ENCODE measurements at regions not wholly inside any gene's neighbourhood (a gene's known extent, or its start where the extent isn't known, plus 50 kb on each side); places are given as distances from the start of the nearest gene placed in this dataset.

- no peak for DNase-seq (ENCODE audit: low read depth)
- no peak overlapping the region for H3K4me3 ChIP-seq (ENCODE audit: low read depth, low read length)
- no peak for TF ChIP-seq CTCF (IDR thresholded peaks at IDR 0.05; ENCODE audit: insufficient read depth, low read depth, low read length, missing control alignments)
These were observed 311.3 kb downstream of the KLF5 start for GRCh38 chr13:73370066-73370465.

DNA sequence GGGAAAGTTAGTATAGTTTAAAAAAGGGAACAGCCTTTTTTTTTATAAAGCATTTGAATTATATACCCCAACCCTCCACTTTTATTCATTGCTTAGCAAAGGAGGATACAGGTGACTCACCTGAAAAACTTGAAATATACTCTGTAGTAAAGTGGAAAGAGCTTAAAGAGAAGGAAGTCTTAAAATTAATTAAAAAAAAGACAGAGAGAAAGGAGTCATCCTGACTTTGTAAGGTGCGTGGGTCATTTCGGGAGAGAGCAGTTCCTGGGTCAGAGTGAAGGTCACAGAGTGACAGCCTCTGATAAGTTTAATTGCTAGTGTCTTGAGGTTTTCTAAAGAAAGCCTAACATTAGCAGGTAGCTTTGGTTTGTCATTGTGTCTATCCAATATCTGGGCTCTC, 310.3 kb downstream of the KLF5 start:
- DNase-seq (ENCODE audit: low read depth), result no peak
- H3K4me3 ChIP-seq (ENCODE audit: low read depth, low read length), result no peak overlapping the region
- no peak for TF ChIP-seq CTCF (IDR thresholded peaks at IDR 0.05; ENCODE audit: insufficient read depth, low read depth, low read length, missing control alignments)

DNA sequence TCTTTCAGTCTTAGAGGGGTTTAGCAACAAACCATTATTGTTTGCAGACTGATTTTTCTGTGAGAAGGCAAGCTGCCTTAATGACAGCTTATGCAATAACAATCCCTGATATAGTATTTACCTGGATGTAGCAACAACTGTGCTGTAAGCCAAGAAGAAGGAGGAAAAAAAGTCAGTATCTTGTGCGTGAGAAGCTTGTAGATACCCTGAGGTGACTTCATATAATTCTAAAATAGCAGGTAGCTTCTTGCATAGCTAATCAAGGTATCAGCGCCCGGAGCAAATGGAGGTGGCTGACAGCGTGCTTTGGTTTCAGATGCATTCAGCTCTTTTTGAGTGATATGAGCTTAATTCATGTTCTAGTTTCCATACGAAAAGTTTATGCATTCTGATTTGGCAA, 309.8 kb downstream of the KLF5 start:
- no peak for TF ChIP-seq CTCF (IDR thresholded peaks at IDR 0.05; ENCODE audit: insufficient read depth, low read depth, low read length, missing control alignments)
- H3K4me3 ChIP-seq (ENCODE audit: low read depth, low read length), result no peak overlapping the region
- DNase-seq (ENCODE audit: low read depth), result no peak

DNA sequence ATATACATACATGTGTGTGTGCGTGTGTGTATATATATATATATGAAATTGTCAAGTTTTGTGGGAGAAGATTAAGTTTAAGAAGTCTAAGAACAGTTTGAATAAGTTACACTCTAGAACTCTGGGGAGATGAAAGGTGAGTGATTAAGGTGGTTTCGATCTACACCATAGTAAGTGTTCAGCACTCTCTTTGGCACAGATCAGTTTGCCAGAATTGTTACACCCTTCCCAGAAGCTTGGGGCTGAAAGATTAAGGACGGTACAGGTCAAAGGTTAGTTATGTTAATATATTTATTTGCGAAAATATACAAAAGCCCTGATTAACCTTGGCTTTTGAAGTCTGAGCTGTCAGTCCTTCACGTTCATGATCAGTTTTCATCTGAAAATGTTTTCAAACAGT, 309.1 kb downstream of the KLF5 start:
- H3K4me3 ChIP-seq (ENCODE audit: low read depth, low read length), result no peak overlapping the region
- no peak for DNase-seq (ENCODE audit: low read depth)
- TF ChIP-seq CTCF (IDR thresholded peaks at IDR 0.05; ENCODE audit: insufficient read depth, low read depth, low read length, missing control alignments), result no peak

DNA sequence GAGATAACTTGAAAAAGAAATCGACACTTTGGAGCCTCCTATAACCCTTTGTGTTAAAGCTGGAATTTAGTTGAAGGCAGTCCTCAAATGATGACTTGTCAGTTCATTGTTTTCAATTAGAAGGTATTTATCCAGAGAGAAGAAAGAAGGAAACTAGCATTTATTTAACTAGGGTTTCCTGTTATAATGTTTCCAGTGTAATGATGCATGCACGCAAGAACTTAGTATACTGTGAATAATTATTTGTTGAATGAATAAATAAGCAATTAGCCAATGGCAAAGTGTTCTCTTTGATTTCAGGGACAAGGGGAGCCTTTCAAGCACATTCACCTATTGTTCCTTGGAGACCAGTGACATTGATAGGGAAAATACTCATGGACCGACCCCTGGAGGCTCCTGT, 307.4 kb downstream of the KLF5 start:
- DNase-seq (ENCODE audit: low read depth), result no peak
- no peak overlapping the region for H3K4me3 ChIP-seq (ENCODE audit: low read depth, low read length)
- TF ChIP-seq CTCF (IDR thresholded peaks at IDR 0.05; ENCODE audit: insufficient read depth, low read depth, low read length, missing control alignments), result no peak

DNA sequence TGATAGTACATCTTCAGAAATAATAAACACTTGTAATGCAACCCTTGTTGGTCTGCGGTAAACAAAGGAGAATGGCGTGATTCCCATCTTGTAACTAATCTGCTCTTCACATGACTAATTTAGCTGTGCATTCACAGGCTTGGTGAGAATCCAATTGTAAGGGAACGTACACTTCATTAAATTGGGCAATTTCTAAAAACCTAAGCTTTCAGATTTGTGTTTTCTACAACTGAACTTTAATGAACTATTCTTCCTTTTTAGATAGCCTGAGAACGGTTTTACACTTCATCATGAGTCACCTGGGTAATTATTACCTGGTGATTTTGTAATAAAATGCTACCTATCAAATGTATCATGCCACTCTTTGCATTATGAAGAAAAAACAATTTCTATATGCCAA, 306.9 kb downstream of the KLF5 start:
- TF ChIP-seq CTCF (IDR thresholded peaks at IDR 0.05; ENCODE audit: insufficient read depth, low read depth, low read length, missing control alignments), result no peak
- no peak for DNase-seq (ENCODE audit: low read depth)
- no peak overlapping the region for H3K4me3 ChIP-seq (ENCODE audit: low read depth, low read length)

DNA sequence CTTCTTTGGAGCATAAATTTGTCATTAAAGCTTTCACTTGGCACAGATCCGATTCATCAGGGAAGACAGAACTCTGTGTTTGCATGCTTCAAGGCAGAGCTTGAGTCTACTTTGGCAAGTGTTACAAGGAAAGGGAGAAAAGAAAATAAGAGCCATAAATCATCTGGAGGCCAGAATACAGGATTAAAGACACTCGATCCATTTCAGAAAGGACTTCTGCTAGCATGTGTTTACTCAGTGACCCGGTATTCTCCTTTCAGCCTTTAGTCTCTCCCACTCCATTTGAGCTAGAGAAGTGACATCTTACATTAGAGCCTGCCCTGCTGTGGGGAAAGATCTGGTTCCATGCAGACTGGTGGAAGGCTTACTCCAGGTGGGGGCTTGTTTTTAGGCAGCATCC, 306.4 kb downstream of the KLF5 start:
- DNase-seq (ENCODE audit: low read depth), result no peak
- TF ChIP-seq CTCF (IDR thresholded peaks at IDR 0.05; ENCODE audit: insufficient read depth, low read depth, low read length, missing control alignments), result no peak
- no peak overlapping the region for H3K4me3 ChIP-seq (ENCODE audit: low read depth, low read length)

Measured in GM12865 (cell line).